ENCODE measurements at regions not wholly inside any gene's neighbourhood (a gene's known extent, or its start where the extent isn't known, plus 50 kb on each side); places are given as distances from the start of the nearest gene placed in this dataset.

GRCh38 chrX:39452401-39452800, 645.4 kb downstream of the BCOR start:
- no peak for DNase-seq

GRCh38 chrX:39453889-39454621, 643.7 kb downstream of the BCOR start:
- no peak for DNase-seq

GRCh38 chrX:39456894-39457604, 640.7 kb downstream of the BCOR start:
- no peak for DNase-seq

- no peak for DNase-seq
Measured at GRCh38 chrX:39458779-39459178, 639.0 kb downstream of the BCOR start.

- DNase-seq, result no peak
Measured at GRCh38 chrX:39459204-39459603, 638.6 kb downstream of the BCOR start.

GRCh38 chrX:39459952-39460351, 637.8 kb downstream of the BCOR start:
- DNase-seq, result no peak

GRCh38 chrX:39460499-39460898, 637.3 kb downstream of the BCOR start:
- DNase-seq, result no peak

GRCh38 chrX:39462835-39463234, 634.9 kb downstream of the BCOR start:
- DNase-seq, result no peak

- no peak for DNase-seq
Measured at GRCh38 chrX:39464253-39464652, 633.5 kb downstream of the BCOR start.

- DNase-seq, result no peak
Measured at GRCh38 chrX:39465467-39465866, 632.3 kb downstream of the BCOR start.

- no peak for DNase-seq
Measured at GRCh38 chrX:39465906-39466305, 631.9 kb downstream of the BCOR start.

- DNase-seq, result no peak
Measured at GRCh38 chrX:39469126-39469525, 628.6 kb downstream of the BCOR start.

- no peak for DNase-seq
Measured at GRCh38 chrX:39470588-39471407, 627.0 kb downstream of the BCOR start.

GRCh38 chrX:39472161-39472560, 625.6 kb downstream of the BCOR start:
- DNase-seq, result no peak

GRCh38 chrX:39473812-39474211, 623.9 kb downstream of the BCOR start:
- DNase-seq, result no peak

- DNase-seq, result no peak
Measured at GRCh38 chrX:39475372-39475771, 622.4 kb downstream of the BCOR start.

- DNase-seq, result no peak
Measured at GRCh38 chrX:39476604-39477021, 621.1 kb downstream of the BCOR start.

- no peak for DNase-seq
Measured at GRCh38 chrX:39477031-39477761, 620.6 kb downstream of the BCOR start.

- no peak for DNase-seq
Measured at GRCh38 chrX:39477762-39478120, 620.0 kb downstream of the BCOR start.

- no peak for DNase-seq
Measured at GRCh38 chrX:39479856-39480255, 617.9 kb downstream of the BCOR start.

- DNase-seq, result no peak
Measured at GRCh38 chrX:39480963-39481362, 616.8 kb downstream of the BCOR start.

- no peak for DNase-seq
Measured at GRCh38 chrX:39481621-39482020, 616.1 kb downstream of the BCOR start.

Measured in effector CD8-positive, alpha-beta T cell (primary cell).